H1 (cell line): ENCODE measurements at regions not wholly inside any gene's neighbourhood (a gene's known extent, or its start where the extent isn't known, plus 50 kb on each side); places are given as distances from the start of the nearest gene placed in this dataset.

Experiments
- CTCF ChIA-PET: fragments of 300-600 bp; sonication (Branson Sonifier 250); formaldehyde crosslinking; loops from one replicate; lab custom pipeline; 2021; ENCODE audit not compliant: partially characterized antibody; lab: Charles Lee
- POLR2A ChIA-PET: fragments of 300-600 bp; sonication (Branson Sonifier 250); formaldehyde crosslinking; loops from one replicate; lab custom pipeline; 2021; ENCODE audit warnings: inconsistent platforms; ENCODE audit not compliant: partially characterized antibody; lab: Charles Lee
- DNase-seq, 2 experiments: peaks; one replicate each; pipeline versions ENCODE4 v3.0.0 to v3.0.0-alpha.2; 2010 to 2022; ENCODE audit warnings: low spot score in 2 of 2, low read depth in 1 of 2, mixed read lengths in 1 of 2
- FAIRE-seq: peaks from 2 replicates; lab custom pipeline; 2011; peaks lifted over from hg19 to GRCh38; lab: Jason Lieb, UNC
- H2AFZ ChIP-seq: 2 replicates; pipeline ENCODE4 v1.8.1; 2012; ENCODE audit warnings: low read length, inconsistent platforms
- H2AK5ac ChIP-seq: 2 replicates; pipeline ENCODE4 v1.6.1; 2013; ENCODE audit warnings: low read depth, low read length
- H2BK120ac ChIP-seq: replicated peaks from 2 replicates; pipeline ENCODE3; 2013; ENCODE audit warnings: low read depth, low read length, inconsistent platforms
- H2BK12ac ChIP-seq: 2 replicates; pipeline ENCODE4 v1.6.1; 2013; ENCODE audit warnings: low read depth, low read length
- H2BK15ac ChIP-seq: 2 replicates; pipeline ENCODE4 v1.6.1; 2013; ENCODE audit warnings: low read length
- H2BK20ac ChIP-seq: 2 replicates; pipeline ENCODE4 v1.6.1; 2013; ENCODE audit warnings: low read length
- H2BK5ac ChIP-seq: 2 replicates; pipeline ENCODE4 v1.6.1; 2013; ENCODE audit warnings: low read depth, low read length
- H3K14ac ChIP-seq: 2 replicates; pipeline ENCODE4 v1.6.1; 2013; ENCODE audit warnings: inconsistent platforms; ENCODE audit not compliant: insufficient read length
- H3K18ac ChIP-seq: 2 replicates; pipeline ENCODE4 v1.6.1; 2013; ENCODE audit warnings: low read length; ENCODE audit errors: extremely low read depth
- H3K23ac ChIP-seq: 2 replicates; pipeline ENCODE4 v1.6.1; 2013; ENCODE audit warnings: inconsistent platforms; ENCODE audit not compliant: insufficient read length
- H3K23me2 ChIP-seq: 2 replicates; pipeline ENCODE4 v1.6.1; 2013; ENCODE audit warnings: low read depth, low read length
- H3K27ac ChIP-seq: 2 replicates; pipeline ENCODE4 v1.6.1; 2011; ENCODE audit warnings: low read depth, low read length, inconsistent platforms
- H3K27me3 ChIP-seq, 4 experiments: replicated peaks in 1 of 4; 1 replicate in 1 of 4; 2 replicates in 3 of 4; pipeline versions ENCODE4 v1.6.1 to v1.8.1; 2011 to 2013; ENCODE audit warnings: low read length in 3 of 4, mild to moderate bottlenecking in 3 of 4, inconsistent platforms in 2 of 4, mixed read lengths in 2 of 4, moderate library complexity in 1 of 4; ENCODE audit not compliant: control insufficient read depth in 3 of 4, insufficient read depth in 3 of 4; ENCODE audit errors: extremely low read depth in 1 of 4
- H3K36me3 ChIP-seq, 4 experiments: 2 replicates each; pipeline versions ENCODE4 v1.6.1 to v1.8.1; 2011 to 2013; ENCODE audit warnings: mild to moderate bottlenecking in 4 of 4, low read length in 3 of 4, moderate library complexity in 2 of 4, control low read depth in 1 of 4, inconsistent platforms in 1 of 4; ENCODE audit not compliant: insufficient read depth in 4 of 4, control insufficient read depth in 2 of 4
- H3K4ac ChIP-seq: replicated peaks from 2 replicates; pipeline ENCODE3; 2013; ENCODE audit warnings: low read length, low read depth, mixed read lengths, inconsistent platforms; ENCODE audit not compliant: insufficient read length
- H3K4me1 ChIP-seq, 4 experiments: replicated peaks in 1 of 4; 1 replicate in 1 of 4; 2 replicates in 3 of 4; pipeline versions ENCODE4 v1.6.1 to v1.8.1; 2011 to 2013; ENCODE audit warnings: low read length in 3 of 4, inconsistent platforms in 2 of 4, mixed read lengths in 1 of 4; ENCODE audit not compliant: insufficient read depth in 4 of 4, control insufficient read depth in 3 of 4
- H3K4me2 ChIP-seq, 2 experiments: 2 replicates each; pipeline versions ENCODE4 v1.6.1 to v1.8.1; 2011 to 2013; ENCODE audit warnings: low read depth in 2 of 2, low read length in 2 of 2, control low read depth in 1 of 2, inconsistent platforms in 1 of 2, mild to moderate bottlenecking in 1 of 2; ENCODE audit not compliant: insufficient read depth in 1 of 2
- H3K4me3 ChIP-seq, 4 experiments: fragments of 200-600, 300-600 bp in 1 of 4; sonication (generic), shearing (Covaris generic), sonication (Bioruptor Twin) in 1 of 4; 2 replicates each; pipeline versions ENCODE4 v1.5.1 to v1.8.1; 2011 to 2016; ENCODE audit warnings: low read length in 4 of 4, low read depth in 3 of 4, control low read depth in 2 of 4, inconsistent platforms in 2 of 4, mild to moderate bottlenecking in 2 of 4, mixed read lengths in 1 of 4, moderate library complexity in 1 of 4; ENCODE audit not compliant: insufficient read depth in 2 of 4; ENCODE audit errors: extremely low read depth in 1 of 4
- H3K56ac ChIP-seq: replicated peaks from 2 replicates; pipeline ENCODE3; 2013; ENCODE audit warnings: low read depth, mild to moderate bottlenecking, mixed read lengths, low read length, inconsistent platforms; ENCODE audit not compliant: insufficient read length
- H3K79me1 ChIP-seq: 2 replicates; pipeline ENCODE4 v1.6.1; 2013; ENCODE audit warnings: low read depth, low read length, control low read depth
- H3K79me2 ChIP-seq, 2 experiments: 2 replicates each; pipeline versions ENCODE4 v1.6.1 to v1.8.1; 2012 to 2013; ENCODE audit warnings: low read length in 2 of 2, mild to moderate bottlenecking in 2 of 2, inconsistent platforms in 1 of 2; ENCODE audit not compliant: insufficient read depth in 2 of 2, control insufficient read depth in 1 of 2
- H3K9ac ChIP-seq, 4 experiments: replicated peaks in 1 of 4; 1 replicate in 1 of 4; 2 replicates in 3 of 4; pipeline versions ENCODE4 v1.6.1 to v1.8.1; 2011 to 2013; ENCODE audit warnings: low read depth in 3 of 4, low read length in 3 of 4, control low read depth in 2 of 4, mild to moderate bottlenecking in 2 of 4, moderate library complexity in 2 of 4, inconsistent platforms in 1 of 4; ENCODE audit errors: extremely low read depth in 1 of 4
- H3K9me3 ChIP-seq, 2 experiments: 2 replicates each; pipeline versions ENCODE4 v1.6.1 to v1.8.1; 2012 to 2013; ENCODE audit warnings: mild to moderate bottlenecking in 2 of 2, moderate library complexity in 2 of 2, control low read depth in 1 of 2, inconsistent platforms in 1 of 2, low read depth in 1 of 2, low read length in 1 of 2, mixed read lengths in 1 of 2; ENCODE audit not compliant: insufficient read depth in 2 of 2
- H4K20me1 ChIP-seq, 2 experiments: replicated peaks in 1 of 2; 2 replicates each; pipeline versions ENCODE3 to v1.8.1; 2011 to 2013; ENCODE audit warnings: inconsistent platforms in 2 of 2, low read length in 2 of 2, mild to moderate bottlenecking in 1 of 2; ENCODE audit not compliant: insufficient read depth in 2 of 2, control insufficient read depth in 1 of 2
- H4K5ac ChIP-seq: 2 replicates; pipeline ENCODE4 v1.6.1; 2013; ENCODE audit warnings: low read length, low read depth, mixed read lengths, inconsistent platforms; ENCODE audit not compliant: insufficient read length
- H4K8ac ChIP-seq: 2 replicates; pipeline ENCODE4 v1.8.0; 2013; ENCODE audit warnings: mild to moderate bottlenecking, moderate library complexity, low read length, inconsistent platforms; ENCODE audit not compliant: insufficient read depth; ENCODE audit errors: extremely low read depth
- H4K91ac ChIP-seq: replicated peaks from 2 replicates; pipeline ENCODE3; 2013; ENCODE audit warnings: low read length, mixed read lengths, inconsistent platforms; ENCODE audit not compliant: insufficient read length
- BRCA1 ChIP-seq: IDR thresholded peaks from 2 replicates; pipeline ENCODE4 v1.6.1; 2012; ENCODE audit warnings: low read depth, low read length, improper control_type of control experiment
- CBX5 ChIP-seq: fragments of 300-800, 300-1000 bp; sonication (generic); IDR thresholded peaks from 2 replicates; pipeline ENCODE4 v1.7.1; 2016; ENCODE audit warnings: antibody characterized with exemption, low read length, low read depth
- CEBPB ChIP-seq: IDR thresholded peaks from 2 replicates; pipeline ENCODE4 v1.6.1; 2012; ENCODE audit warnings: low read depth, low read length
- GABPA ChIP-seq: IDR thresholded peaks from 2 replicates; pipeline ENCODE4 v1.6.1; 2011; ENCODE audit warnings: mild to moderate bottlenecking, low read length, moderate library complexity, borderline replicate concordance; ENCODE audit not compliant: insufficient read depth
- KDM4A ChIP-seq: IDR thresholded peaks from one replicate; pipeline ENCODE4 v1.7.1; 2012; ENCODE audit warnings: low read depth, mild to moderate bottlenecking, moderate library complexity, low read length, inconsistent platforms; ENCODE audit not compliant: severe bottlenecking
- MAFK ChIP-seq: IDR thresholded peaks from 2 replicates; pipeline ENCODE4 v1.6.1; 2012; ENCODE audit warnings: low read depth, mild to moderate bottlenecking, improper control_type of control experiment, low read length
- NANOG ChIP-seq: IDR thresholded peaks from 2 replicates; pipeline ENCODE4 v1.6.1; 2011; ENCODE audit warnings: low read length, low read depth, mild to moderate bottlenecking, inconsistent platforms; ENCODE audit not compliant: insufficient read depth, poor library complexity, severe bottlenecking
- NRF1 ChIP-seq: IDR thresholded peaks from 2 replicates; pipeline ENCODE4 v1.6.1; 2011; ENCODE audit warnings: mild to moderate bottlenecking, low read depth, low read length, improper control_type of control experiment
- SP1 ChIP-seq: IDR thresholded peaks from 2 replicates; pipeline ENCODE4 v1.6.1; 2011; ENCODE audit warnings: low read depth, low read length
- SP2 ChIP-seq: IDR thresholded peaks from 2 replicates; pipeline ENCODE4 v1.6.1; 2012; ENCODE audit warnings: mild to moderate bottlenecking, low read length, inconsistent platforms
- SRF ChIP-seq: IDR thresholded peaks from 2 replicates; pipeline ENCODE4 v1.6.1; 2011; ENCODE audit warnings: mild to moderate bottlenecking, low read depth, low read length, moderate library complexity
- TBP ChIP-seq: IDR thresholded peaks from 2 replicates; pipeline ENCODE4 v1.6.1; 2011; ENCODE audit warnings: low read depth, low read length, improper control_type of control experiment
- TCF12 ChIP-seq: IDR thresholded peaks from 2 replicates; pipeline ENCODE4 v1.6.1; 2011; ENCODE audit warnings: low read depth, mild to moderate bottlenecking, low read length
- ZNF274 ChIP-seq: IDR thresholded peaks from 2 replicates; pipeline ENCODE4 v1.7.0; 2012; ENCODE audit warnings: low read length, borderline replicate concordance; ENCODE audit errors: extremely low read depth
- WGBS, 2 experiments: shearing (Covaris generic) in 1 of 2; methylation state at CpG; one replicate each; pipeline versions ENCODE4 v1.1.6 to v1.1.7; 2013 to 2015; ENCODE audit warnings: low lambda C conversion rate in 2 of 2, mixed read lengths in 2 of 2, inconsistent platforms in 1 of 2, low coverage in 1 of 2, missing lambda C conversion rate in 1 of 2; ENCODE audit not compliant: insufficient replicate concordance in 2 of 2, insufficient coverage in 1 of 2, insufficient read length in 1 of 2; ENCODE audit errors: extremely low coverage in 1 of 2, missing lambda C conversion rate in 1 of 2; 5-methylcytosine and 5-hydroxymethylcytosine counted together
- TF ChIP-seq, protein P1 (sequence below): IDR thresholded peaks from 2 replicates; pipeline ENCODE4 v1.6.1; 2012; ENCODE audit warnings: low read length, inconsistent platforms

GRCh38 chr13:66071029-66071428 is 1159.1 kb downstream of the PCDH9 start:
- Histone ChIP-seq H3K56ac (no peak overlapping the region), H4K8ac (no peak overlapping the region), H2BK120ac (no peak overlapping the region), H4K91ac (no peak overlapping the region), H3K4me3 (no peak overlapping the region), H4K20me1 (no peaks in the 10 kb centered on the region), H2BK5ac (no peak overlapping the region), H3K79me1 (no peaks in the 10 kb centered on the region), H4K5ac (no peak overlapping the region), H3K27me3 (no peaks in the 10 kb centered on the region), H3K23me2 (no peaks in the 10 kb centered on the region), H3K9ac (no peak overlapping the region), H3K23ac (no peak overlapping the region), H3K4me2 (no peak overlapping the region), H2AFZ (no peak overlapping the region), H3K79me2 (no peaks in the 10 kb centered on the region), H2BK20ac (no peak overlapping the region), H2AK5ac (no peak overlapping the region), H2BK12ac (no peak overlapping the region), H3K14ac (no peak overlapping the region), H3K18ac (no peak overlapping the region), H2BK15ac (no peak overlapping the region), H3K9me3 (no peaks in the 10 kb centered on the region), H3K4ac (no peak overlapping the region), H3K36me3 (no peaks in the 10 kb centered on the region), H3K4me1 (no peaks in the 10 kb centered on the region), H3K27ac (no peak overlapping the region)
- 92% methylated on average over 2 of the region's 2 CpGs; no CpG with 5 or more reads in 1 of the 2 experiments for WGBS, 2 experiments
- no peak for TF ChIP-seq SP2
- no peak for TF ChIP-seq ZNF274
- no peak for TF ChIP-seq CEBPB
- no peak for TF ChIP-seq NRF1
- TF ChIP-seq BRCA1: no peak
- no peak for TF ChIP-seq SRF
- TF ChIP-seq NANOG: no peak
- TF ChIP-seq TCF12: no peak
- TF ChIP-seq KDM4A: no peak
- no peak for TF ChIP-seq MAFK
- TF ChIP-seq SP1: no peak
- no peak for TF ChIP-seq CBX5
- no peak for TF ChIP-seq TBP
- TF ChIP-seq, protein P1, sequence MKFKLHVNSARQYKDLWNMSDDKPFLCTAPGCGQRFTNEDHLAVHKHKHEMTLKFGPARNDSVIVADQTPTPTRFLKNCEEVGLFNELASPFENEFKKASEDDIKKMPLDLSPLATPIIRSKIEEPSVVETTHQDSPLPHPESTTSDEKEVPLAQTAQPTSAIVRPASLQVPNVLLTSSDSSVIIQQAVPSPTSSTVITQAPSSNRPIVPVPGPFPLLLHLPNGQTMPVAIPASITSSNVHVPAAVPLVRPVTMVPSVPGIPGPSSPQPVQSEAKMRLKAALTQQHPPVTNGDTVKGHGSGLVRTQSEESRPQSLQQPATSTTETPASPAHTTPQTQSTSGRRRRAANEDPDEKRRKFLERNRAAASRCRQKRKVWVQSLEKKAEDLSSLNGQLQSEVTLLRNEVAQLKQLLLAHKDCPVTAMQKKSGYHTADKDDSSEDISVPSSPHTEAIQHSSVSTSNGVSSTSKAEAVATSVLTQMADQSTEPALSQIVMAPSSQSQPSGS: no peak
- no peak for TF ChIP-seq GABPA
- FAIRE-seq (no peak), DNase-seq (no peak)
- ChIA-PET CTCF (interaction anchor here (0.8 kb wide), 1 partner anchor 94 kb away, joined by 4 read pairs; no protein-coding TSS in a partner anchor), POLR2A (no interaction called here)
